ENCODE measurements at regions not wholly inside any gene's neighbourhood (a gene's known extent, or its start where the extent isn't known, plus 50 kb on each side); places are given as distances from the start of the nearest gene placed in this dataset.

GRCh38 chr5:74369173-74369572, 271.4 kb downstream of the ENC1 start:
- Histone ChIP-seq H3K79me1 (ENCODE audit: low read depth, low read length) (no peaks in the 10 kb centered on the region), H2BK5ac (ENCODE audit: low read depth, low read length) (no peak overlapping the region), H3K27ac (ENCODE audit: low read depth, low read length) (no peak overlapping the region), H4K20me1 (replicated peaks in 1 of 2; ENCODE audit: control insufficient read depth in 1 of 2, insufficient read depth in 2 of 2, low read length in 2 of 2) (no peaks in the 10 kb centered on the region), H3K4me1 (replicated peaks in 1 of 4; ENCODE audit: control insufficient read depth in 3 of 4, insufficient read depth in 4 of 4, low read length in 3 of 4) (no peaks in the 10 kb centered on the region; a peak in 1 of 7 replicates), H2AK5ac (ENCODE audit: low read depth, low read length) (no peak overlapping the region), H2BK15ac (ENCODE audit: low read length) (no peak overlapping the region), H3K79me2 (ENCODE audit: control insufficient read depth in 1 of 2, insufficient read depth in 2 of 2, low read length in 2 of 2) (no peaks in the 10 kb centered on the region), H3K23me2 (ENCODE audit: low read depth, low read length) (no peaks in the 10 kb centered on the region; the same call in 1 of the 2 replicates), H3K27me3 (replicated peaks in 1 of 4; ENCODE audit: control insufficient read depth in 3 of 4, extremely low read depth in 1 of 4, insufficient read depth in 3 of 4, low read length in 3 of 4) (no peaks in the 10 kb centered on the region), H2BK12ac (ENCODE audit: low read depth, low read length) (no peak overlapping the region), H3K9me3 (ENCODE audit: insufficient read depth in 2 of 2, low read depth in 1 of 2, low read length in 1 of 2) (no peaks in the 10 kb centered on the region), H4K91ac (replicated peaks; ENCODE audit: insufficient read length, low read length) (no peak overlapping the region), H3K36me3 (ENCODE audit: control insufficient read depth in 2 of 4, insufficient read depth in 4 of 4, low read length in 3 of 4) (no peaks in the 10 kb centered on the region), H2AFZ (ENCODE audit: low read length) (no peak overlapping the region), H3K23ac (ENCODE audit: insufficient read length) (no peak overlapping the region), H3K18ac (ENCODE audit: extremely low read depth, low read length) (no peak overlapping the region), H2BK20ac (ENCODE audit: low read length) (no peak overlapping the region), H3K9ac (replicated peaks in 1 of 4; ENCODE audit: extremely low read depth in 1 of 4, low read depth in 3 of 4, low read length in 3 of 4) (no peak overlapping the region), H4K5ac (ENCODE audit: insufficient read length, low read depth, low read length) (no peak overlapping the region), H3K4me3 (ENCODE audit: extremely low read depth in 1 of 4, insufficient read depth in 2 of 4, low read depth in 3 of 4, low read length in 4 of 4) (no peak overlapping the region), H3K14ac (ENCODE audit: insufficient read length) (no peak overlapping the region), H3K56ac (replicated peaks; ENCODE audit: insufficient read length, low read depth, low read length) (no peak overlapping the region), H4K8ac (ENCODE audit: extremely low read depth, insufficient read depth, low read length) (no peak overlapping the region), H3K4me2 (ENCODE audit: insufficient read depth in 1 of 2, low read depth in 2 of 2, low read length in 2 of 2) (no peak overlapping the region), H3K4ac (replicated peaks; ENCODE audit: insufficient read length, low read depth, low read length) (no peak overlapping the region), H2BK120ac (replicated peaks; ENCODE audit: low read depth, low read length) (no peak overlapping the region)
- ChIA-PET POLR2A (ENCODE audit: partially characterized antibody) (no interaction called here), CTCF (ENCODE audit: partially characterized antibody) (no interaction called here)
- no peak for DNase-seq (ENCODE audit: low read depth in 1 of 2, low spot score in 2 of 2)
- no peak for FAIRE-seq
- 89% methylated on average over 6 of the region's 6 CpGs; no CpG with 5 or more reads in 1 of the 2 experiments for WGBS, 2 experiments (ENCODE audit: extremely low coverage in 1 of 2, insufficient coverage in 1 of 2, insufficient read length in 1 of 2, insufficient replicate concordance in 2 of 2, low coverage in 1 of 2, low lambda C conversion rate in 2 of 2, missing lambda C conversion rate in 1 of 2)
- TF ChIP-seq SIX5 (IDR thresholded peaks at IDR 0.05; ENCODE audit: low read depth, low read length) (no peak), CEBPB (IDR thresholded peaks at IDR 0.05; ENCODE audit: low read depth, low read length) (no peak), JUND (IDR thresholded peaks at IDR 0.05; ENCODE audit: low read length) (no peak)
